ENCODE measurements at regions not wholly inside any gene's neighbourhood (a gene's known extent, or its start where the extent isn't known, plus 50 kb on each side); places are given as distances from the start of the nearest gene placed in this dataset.

DNA sequence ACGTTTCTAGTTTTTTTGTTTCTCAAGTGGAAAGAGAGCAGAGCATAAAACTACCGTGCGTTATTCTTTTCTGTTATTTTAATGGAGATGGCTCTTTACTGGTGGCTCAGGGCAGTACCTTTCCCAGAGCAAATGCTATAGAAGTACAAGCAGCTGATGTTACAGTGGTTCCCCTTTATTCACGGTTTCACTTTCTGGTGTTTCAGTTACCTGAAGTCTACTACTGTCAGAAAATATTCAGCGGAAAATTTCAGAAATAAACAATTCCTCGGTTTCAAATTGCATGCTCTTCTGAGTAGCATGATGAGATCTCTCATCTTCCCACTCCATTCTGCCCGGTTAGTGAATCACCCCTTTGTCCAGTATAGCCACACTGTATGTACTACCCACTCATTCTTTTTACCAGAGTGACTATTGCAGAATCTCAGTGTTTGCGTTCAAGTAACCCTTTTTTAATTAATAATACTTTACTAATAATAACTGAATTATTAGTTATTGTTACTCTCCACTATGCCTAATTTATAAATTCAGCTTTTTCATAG, 597.5 kb upstream of the ROBO2 start:
- DNase-seq, result peak; percentile 77
- Histone ChIP-seq H3K9me2 (replicated peaks; ENCODE audit: insufficient read depth, low read length) (no peaks in the 10 kb centered on the region), H3K4me1 (ENCODE audit: low read length) (no peaks in the 10 kb centered on the region; the same call in 1 of the 2 replicates), H3K4me3 (ENCODE audit: low read length) (no peak overlapping the region), H3K27me3 (replicated peaks; ENCODE audit: insufficient read depth, low read length) (no peaks in the 10 kb centered on the region), H3K4me2 (ENCODE audit: low read depth, low read length) (peak overlapping the region; percentile 9; the same call in 1 of the 2 replicates), H4K20me1 (ENCODE audit: insufficient read depth, low read length) (no peaks in the 10 kb centered on the region), H3F3A (ENCODE audit: insufficient read depth, low read length) (no peaks in the 10 kb centered on the region), H2AFZ (ENCODE audit: low read length) (no peak overlapping the region), H3K79me2 (ENCODE audit: low read length) (no peaks in the 10 kb centered on the region), H3K9ac (ENCODE audit: low read length) (no peak overlapping the region), H3K27ac (ENCODE audit: low read length) (no peak overlapping the region), H3K9me3 (replicated peaks; ENCODE audit: insufficient read depth, low read length) (no peaks in the 10 kb centered on the region), H3K36me3 (replicated peaks; ENCODE audit: insufficient read depth, low read length) (no peaks in the 10 kb centered on the region)
- no peak for TF ChIP-seq EZH2 (optimal IDR thresholded peaks at IDR 0.05; ENCODE audit: low read depth, low read length)
- TF ChIP-seq, protein P1, sequence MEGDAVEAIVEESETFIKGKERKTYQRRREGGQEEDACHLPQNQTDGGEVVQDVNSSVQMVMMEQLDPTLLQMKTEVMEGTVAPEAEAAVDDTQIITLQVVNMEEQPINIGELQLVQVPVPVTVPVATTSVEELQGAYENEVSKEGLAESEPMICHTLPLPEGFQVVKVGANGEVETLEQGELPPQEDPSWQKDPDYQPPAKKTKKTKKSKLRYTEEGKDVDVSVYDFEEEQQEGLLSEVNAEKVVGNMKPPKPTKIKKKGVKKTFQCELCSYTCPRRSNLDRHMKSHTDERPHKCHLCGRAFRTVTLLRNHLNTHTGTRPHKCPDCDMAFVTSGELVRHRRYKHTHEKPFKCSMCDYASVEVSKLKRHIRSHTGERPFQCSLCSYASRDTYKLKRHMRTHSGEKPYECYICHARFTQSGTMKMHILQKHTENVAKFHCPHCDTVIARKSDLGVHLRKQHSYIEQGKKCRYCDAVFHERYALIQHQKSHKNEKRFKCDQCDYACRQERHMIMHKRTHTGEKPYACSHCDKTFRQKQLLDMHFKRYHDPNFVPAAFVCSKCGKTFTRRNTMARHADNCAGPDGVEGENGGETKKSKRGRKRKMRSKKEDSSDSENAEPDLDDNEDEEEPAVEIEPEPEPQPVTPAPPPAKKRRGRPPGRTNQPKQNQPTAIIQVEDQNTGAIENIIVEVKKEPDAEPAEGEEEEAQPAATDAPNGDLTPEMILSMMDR (IDR thresholded peaks at IDR 0.05; ENCODE audit: low read length), result no peak
- TF ChIP-seq EZH2phosphoT487 (IDR thresholded peaks at IDR 0.05; ENCODE audit: low read length), result no peak

DNA sequence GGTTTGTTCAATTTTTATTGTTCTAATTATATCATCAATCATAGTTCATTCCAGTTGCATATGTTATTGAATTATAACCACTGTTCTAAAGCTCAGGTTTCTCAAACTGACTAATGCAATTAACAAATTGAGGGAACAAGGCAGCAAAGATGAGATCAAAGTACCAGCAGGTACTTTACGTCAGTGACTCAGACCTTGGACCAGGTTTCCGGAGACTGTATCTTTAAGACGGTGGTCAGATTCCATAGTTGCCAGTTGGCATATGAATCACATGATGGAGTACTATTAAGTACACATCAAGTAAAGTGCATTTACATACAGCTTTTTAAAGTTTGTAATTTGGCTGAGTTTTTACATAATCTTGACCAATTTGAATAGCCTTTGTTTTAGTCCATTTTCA, 583.6 kb upstream of the ROBO2 start:
- H3K79me2 ChIP-seq (ENCODE audit: low read length), result no peaks in the 10 kb centered on the region
- no peaks in the 10 kb centered on the region for H3K4me1 ChIP-seq (ENCODE audit: low read length)
- no peak overlapping the region for H3K9ac ChIP-seq (ENCODE audit: low read length)
- no peak overlapping the region for H3K4me2 ChIP-seq (ENCODE audit: low read depth, low read length)
- no peaks in the 10 kb centered on the region for H4K20me1 ChIP-seq (ENCODE audit: insufficient read depth, low read length)
- H3K27me3 ChIP-seq (replicated peaks; ENCODE audit: insufficient read depth, low read length), result no peaks in the 10 kb centered on the region
- TF ChIP-seq, protein P1 (IDR thresholded peaks at IDR 0.05; ENCODE audit: low read length), result no peak
- TF ChIP-seq EZH2 (optimal IDR thresholded peaks at IDR 0.05; ENCODE audit: low read depth, low read length), result no peak
- no peak for TF ChIP-seq EZH2phosphoT487 (IDR thresholded peaks at IDR 0.05; ENCODE audit: low read length)
- no peaks in the 10 kb centered on the region for H3K9me3 ChIP-seq (replicated peaks; ENCODE audit: insufficient read depth, low read length)
- no peaks in the 10 kb centered on the region for H3F3A ChIP-seq (ENCODE audit: insufficient read depth, low read length)
- no peak overlapping the region for H3K27ac ChIP-seq (ENCODE audit: low read length)
- DNase-seq, result no peak
- no peak overlapping the region for H3K4me3 ChIP-seq (ENCODE audit: low read length)
- no peaks in the 10 kb centered on the region for H3K9me2 ChIP-seq (replicated peaks; ENCODE audit: insufficient read depth, low read length)
- H3K36me3 ChIP-seq (replicated peaks; ENCODE audit: insufficient read depth, low read length), result no peaks in the 10 kb centered on the region
- no peak overlapping the region for H2AFZ ChIP-seq (ENCODE audit: low read length)

DNA sequence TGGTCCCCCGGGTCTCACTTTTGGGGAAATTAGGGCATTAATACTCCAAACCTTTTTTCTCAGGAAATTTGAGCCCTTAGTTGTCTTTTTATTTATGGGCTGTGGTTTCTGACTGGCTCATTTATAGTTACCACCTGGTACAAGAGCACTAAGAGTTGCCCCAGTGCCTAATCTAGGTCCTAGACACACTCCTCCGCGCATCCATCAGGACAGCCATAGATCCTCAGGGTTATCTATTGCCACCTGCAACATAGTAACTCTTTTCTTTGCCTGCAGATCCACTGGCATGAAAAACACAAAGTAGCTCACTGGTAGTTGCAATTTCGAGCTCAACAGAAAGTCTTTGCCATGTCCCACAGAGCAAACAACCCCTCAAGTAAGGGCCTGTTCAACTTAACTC, 576.4 kb upstream of the ROBO2 start:
- TF ChIP-seq, protein P1 (IDR thresholded peaks at IDR 0.05; ENCODE audit: low read length), result no peak
- TF ChIP-seq EZH2 (optimal IDR thresholded peaks at IDR 0.05; ENCODE audit: low read depth, low read length) (no peak), EZH2phosphoT487 (IDR thresholded peaks at IDR 0.05; ENCODE audit: low read length) (no peak)
- Histone ChIP-seq H2AFZ (ENCODE audit: low read length) (no peak overlapping the region), H3K36me3 (replicated peaks; ENCODE audit: insufficient read depth, low read length) (no peaks in the 10 kb centered on the region), H3K4me1 (ENCODE audit: low read length) (no peaks in the 10 kb centered on the region), H3K27me3 (replicated peaks; ENCODE audit: insufficient read depth, low read length) (no peaks in the 10 kb centered on the region), H3K9me3 (replicated peaks; ENCODE audit: insufficient read depth, low read length) (no peaks in the 10 kb centered on the region), H3K4me3 (ENCODE audit: low read length) (no peak overlapping the region), H3K27ac (ENCODE audit: low read length) (no peak overlapping the region), H3K9ac (ENCODE audit: low read length) (no peak overlapping the region), H3K4me2 (ENCODE audit: low read depth, low read length) (no peak overlapping the region), H4K20me1 (ENCODE audit: insufficient read depth, low read length) (no peaks in the 10 kb centered on the region), H3K9me2 (replicated peaks; ENCODE audit: insufficient read depth, low read length) (no peaks in the 10 kb centered on the region), H3F3A (ENCODE audit: insufficient read depth, low read length) (no peaks in the 10 kb centered on the region), H3K79me2 (ENCODE audit: low read length) (no peaks in the 10 kb centered on the region)
- no peak for DNase-seq
